ENCODE measurements at regions not wholly inside any gene's neighbourhood (a gene's known extent, or its start where the extent isn't known, plus 50 kb on each side); places are given as distances from the start of the nearest gene placed in this dataset.

GRCh38 chr13:70932511-70932910 is 824.3 kb upstream of the KLHL1 start:
- no peak overlapping the region for H3K27ac ChIP-seq
- intact Hi-C loops (cut with DNase I) = no loop called here
- H3K36me3 ChIP-seq = no peaks in the 10 kb centered on the region
- H3K4me3 ChIP-seq = no peak overlapping the region
- TF ChIP-seq POLR2A (IDR thresholded peaks at IDR 0.05) (no peak), CTCF (IDR thresholded peaks at IDR 0.05) (no peak), POLR2AphosphoS5 (IDR thresholded peaks at IDR 0.05; ENCODE audit: insufficient read depth in 1 of 2, low read depth in 1 of 2) (no peak)
- no peak for DNase-seq (ENCODE audit: extremely low spot score in 2 of 2)
- H3K4me1 ChIP-seq = no peaks in the 10 kb centered on the region
- H3K9me3 ChIP-seq = no peaks in the 10 kb centered on the region
- H3K27me3 ChIP-seq = no peaks in the 10 kb centered on the region

- Histone ChIP-seq H3K27ac (no peak overlapping the region), H3K4me3 (no peak overlapping the region), H3K36me3 (no peaks in the 10 kb centered on the region), H3K27me3 (no peaks in the 10 kb centered on the region), H3K9me3 (no peaks in the 10 kb centered on the region), H3K4me1 (no peaks in the 10 kb centered on the region)
- intact Hi-C loops (cut with DNase I) = no loop called here
- TF ChIP-seq POLR2A (IDR thresholded peaks at IDR 0.05) (no peak), CTCF (IDR thresholded peaks at IDR 0.05) (no peak), POLR2AphosphoS5 (IDR thresholded peaks at IDR 0.05; ENCODE audit: insufficient read depth in 1 of 2, low read depth in 1 of 2) (no peak)
- no peak for DNase-seq (ENCODE audit: extremely low spot score in 2 of 2)
Observed at GRCh38 chr13:70923863-70924752, 815.9 kb upstream of the KLHL1 start.

- TF ChIP-seq POLR2AphosphoS5 (IDR thresholded peaks at IDR 0.05; ENCODE audit: insufficient read depth in 1 of 2, low read depth in 1 of 2) = no peak
- no peak for TF ChIP-seq POLR2A (IDR thresholded peaks at IDR 0.05)
- TF ChIP-seq CTCF (IDR thresholded peaks at IDR 0.05) = no peak
- Histone ChIP-seq H3K27me3 (no peaks in the 10 kb centered on the region), H3K4me1 (no peaks in the 10 kb centered on the region), H3K27ac (no peak overlapping the region), H3K36me3 (no peaks in the 10 kb centered on the region), H3K4me3 (no peak overlapping the region), H3K9me3 (no peaks in the 10 kb centered on the region)
- DNase-seq (ENCODE audit: extremely low spot score in 2 of 2) = no peak
- intact Hi-C loops (cut with DNase I) = no loop called here
Observed at GRCh38 chr13:70911286-70911685, 803.0 kb upstream of the KLHL1 start.

GRCh38 chr13:70908795-70909194 is 800.5 kb upstream of the KLHL1 start:
- Histone ChIP-seq H3K4me3 (no peak overlapping the region), H3K27ac (no peak overlapping the region), H3K9me3 (no peaks in the 10 kb centered on the region), H3K36me3 (no peaks in the 10 kb centered on the region), H3K4me1 (no peaks in the 10 kb centered on the region), H3K27me3 (no peaks in the 10 kb centered on the region)
- intact Hi-C loops (cut with DNase I) = no loop called here
- no peak for DNase-seq (ENCODE audit: extremely low spot score in 2 of 2)
- no peak for TF ChIP-seq POLR2AphosphoS5 (IDR thresholded peaks at IDR 0.05; ENCODE audit: insufficient read depth in 1 of 2, low read depth in 1 of 2)
- no peak for TF ChIP-seq POLR2A (IDR thresholded peaks at IDR 0.05)
- TF ChIP-seq CTCF (IDR thresholded peaks at IDR 0.05) = no peak

GRCh38 chr13:70905035-70905434 is 796.8 kb upstream of the KLHL1 start:
- H3K27me3 ChIP-seq = no peaks in the 10 kb centered on the region
- H3K4me1 ChIP-seq = no peaks in the 10 kb centered on the region
- H3K9me3 ChIP-seq = no peaks in the 10 kb centered on the region
- TF ChIP-seq POLR2A (IDR thresholded peaks at IDR 0.05) (no peak), CTCF (IDR thresholded peaks at IDR 0.05) (no peak), POLR2AphosphoS5 (IDR thresholded peaks at IDR 0.05; ENCODE audit: insufficient read depth in 1 of 2, low read depth in 1 of 2) (no peak)
- no peak overlapping the region for H3K27ac ChIP-seq
- intact Hi-C loops (cut with DNase I) = no loop called here
- DNase-seq (ENCODE audit: extremely low spot score in 2 of 2) = no peak
- H3K36me3 ChIP-seq = no peaks in the 10 kb centered on the region
- H3K4me3 ChIP-seq = no peak overlapping the region
